Muscle layer of colon (tissue), 2 donors: ENCODE measurements at regions not wholly inside any gene's neighbourhood (a gene's known extent, or its start where the extent isn't known, plus 50 kb on each side); places are given as distances from the start of the nearest gene placed in this dataset.

Experiments
- H3K27ac ChIP-seq: one replicate; pipeline ENCODE4 v1.7.0; 2013; ENCODE audit warnings: low read depth, mild to moderate bottlenecking, low read length, moderate library complexity
- H3K27me3 ChIP-seq, 2 donors: one replicate each; pipeline ENCODE4 v1.7.0; 2013; ENCODE audit warnings: low read length in 2 of 2, mild to moderate bottlenecking in 2 of 2; ENCODE audit not compliant: insufficient read depth in 2 of 2, control insufficient read depth in 1 of 2
- H3K36me3 ChIP-seq: one replicate; pipeline ENCODE4 v1.7.0; 2013; ENCODE audit warnings: mild to moderate bottlenecking, low read length; ENCODE audit not compliant: insufficient read depth
- H3K4me1 ChIP-seq: one replicate; pipeline ENCODE4 v1.7.0; 2013; ENCODE audit warnings: mild to moderate bottlenecking, low read length; ENCODE audit not compliant: insufficient read depth
- H3K4me3 ChIP-seq, 2 donors: one replicate each; pipeline ENCODE4 v1.7.0; 2013; ENCODE audit warnings: low read length in 2 of 2, low read depth in 1 of 2, mild to moderate bottlenecking in 1 of 2, moderate library complexity in 1 of 2
- H3K9ac ChIP-seq: one replicate; pipeline ENCODE4 v1.7.0; 2013; ENCODE audit warnings: low read length
- H3K9me3 ChIP-seq: one replicate; pipeline ENCODE4 v1.7.0; 2013; ENCODE audit warnings: mild to moderate bottlenecking, low read length
- donor health status: abdominal sarcoma.
- donor health status: Adenocarcinoma of cecum.

- H3K9me3 ChIP-seq: no peaks in the 10 kb centered on the region
- no peaks in the 10 kb centered on the region for H3K27me3 ChIP-seq
- H3K9ac ChIP-seq: no peak overlapping the region
- H3K4me1 ChIP-seq: no peaks in the 10 kb centered on the region
- no peaks in the 10 kb centered on the region for H3K36me3 ChIP-seq
- no peak overlapping the region for H3K4me3 ChIP-seq
- no peak overlapping the region for H3K27ac ChIP-seq
These were observed 157.7 kb downstream of the CDC5L start for GRCh38 chr6:44545224-44545623.

GRCh38 chr6:44548319-44548718, 160.8 kb downstream of the CDC5L start:
- no peak overlapping the region for H3K27ac ChIP-seq
- no peak overlapping the region for H3K4me3 ChIP-seq
- no peaks in the 10 kb centered on the region for H3K27me3 ChIP-seq
- no peaks in the 10 kb centered on the region for H3K4me1 ChIP-seq
- no peak overlapping the region for H3K9ac ChIP-seq
- no peaks in the 10 kb centered on the region for H3K36me3 ChIP-seq
- H3K9me3 ChIP-seq: no peaks in the 10 kb centered on the region

- no peaks in the 10 kb centered on the region for H3K36me3 ChIP-seq
These were observed 162.0 kb downstream of the CDC5L start for GRCh38 chr6:44549516-44549915.

GRCh38 chr6:44554194-44554593, 166.7 kb downstream of the CDC5L start:
- no peaks in the 10 kb centered on the region for H3K9me3 ChIP-seq
- H3K27ac ChIP-seq: no peak overlapping the region
- peaks cover 0 to 3% of the 10 kb centered on the region in 2 donors for H3K27me3 ChIP-seq
- no peaks in the 10 kb centered on the region for H3K36me3 ChIP-seq
- no peak overlapping the region for H3K4me3 ChIP-seq
- no peak overlapping the region for H3K9ac ChIP-seq
- H3K4me1 ChIP-seq: peaks cover 8% of the 10 kb centered on the region

More at GRCh38 chr6:44549516-44549915, 162.0 kb downstream of the CDC5L start:
- Histone ChIP-seq H3K4me3 (no peak overlapping the region), H3K9ac (no peak overlapping the region), H3K27me3 (no peaks in the 10 kb centered on the region), H3K4me1 (no peaks in the 10 kb centered on the region), H3K9me3 (no peaks in the 10 kb centered on the region), H3K27ac (no peak overlapping the region)

GRCh38 chr6:44554861-44555260, 167.4 kb downstream of the CDC5L start:
- Histone ChIP-seq H3K4me1 (peaks cover 13% of the 10 kb centered on the region), H3K9ac (no peak overlapping the region), H3K36me3 (no peaks in the 10 kb centered on the region), H3K27ac (no peak overlapping the region), H3K27me3 (peaks cover 0 to 10% of the 10 kb centered on the region in 2 donors), H3K9me3 (no peaks in the 10 kb centered on the region), H3K4me3 (no peak overlapping the region)

- H3K36me3 ChIP-seq: no peaks in the 10 kb centered on the region
- no peak overlapping the region for H3K27ac ChIP-seq
These were observed 168.5 kb downstream of the CDC5L start for GRCh38 chr6:44556046-44556445.

GRCh38 chr6:44558024-44558831, 170.7 kb downstream of the CDC5L start:
- H3K4me3 ChIP-seq: no peak overlapping the region

More at GRCh38 chr6:44556046-44556445, 168.5 kb downstream of the CDC5L start:
- Histone ChIP-seq H3K4me3 (no peak overlapping the region), H3K27me3 (peaks cover 0 to 16% of the 10 kb centered on the region in 2 donors), H3K9ac (no peak overlapping the region), H3K4me1 (peaks cover 16% of the 10 kb centered on the region), H3K9me3 (no peaks in the 10 kb centered on the region)

GRCh38 chr6:44558832-44559251, 171.3 kb downstream of the CDC5L start:
- Histone ChIP-seq H3K36me3 (no peaks in the 10 kb centered on the region), H3K27me3 (peaks cover 6 to 25% of the 10 kb centered on the region in 2 donors), H3K9me3 (no peaks in the 10 kb centered on the region), H3K9ac (no peak overlapping the region), H3K4me1 (peaks cover 20% of the 10 kb centered on the region), H3K27ac (no peak overlapping the region), H3K4me3 (no peak overlapping the region)

More at GRCh38 chr6:44558024-44558831, 170.7 kb downstream of the CDC5L start:
- no peak overlapping the region for H3K27ac ChIP-seq
- no peaks in the 10 kb centered on the region for H3K36me3 ChIP-seq
- peaks cover 6 to 25% of the 10 kb centered on the region in 2 donors for H3K27me3 ChIP-seq
- no peak overlapping the region for H3K9ac ChIP-seq
- H3K9me3 ChIP-seq: no peaks in the 10 kb centered on the region
- peaks cover 20% of the 10 kb centered on the region for H3K4me1 ChIP-seq

- H3K36me3 ChIP-seq: no peaks in the 10 kb centered on the region
- H3K4me3 ChIP-seq: no peak overlapping the region
- H3K27ac ChIP-seq: no peak overlapping the region
- no peaks in the 10 kb centered on the region for H3K9me3 ChIP-seq
- peaks cover 6 to 25% of the 10 kb centered on the region in 2 donors for H3K27me3 ChIP-seq
- H3K9ac ChIP-seq: no peak overlapping the region
- H3K4me1 ChIP-seq: peaks cover 20% of the 10 kb centered on the region
These were observed 172.2 kb downstream of the CDC5L start for GRCh38 chr6:44559486-44560270.

- no peaks in the 10 kb centered on the region for H3K9me3 ChIP-seq
- no peaks in the 10 kb centered on the region for H3K36me3 ChIP-seq
- no peak overlapping the region for H3K9ac ChIP-seq
- H3K4me1 ChIP-seq: peaks cover 20% of the 10 kb centered on the region
- H3K27ac ChIP-seq: no peak overlapping the region
- peaks cover 6 to 25% of the 10 kb centered on the region in 2 donors for H3K27me3 ChIP-seq
- H3K4me3 ChIP-seq: no peak overlapping the region
These were observed 173.1 kb downstream of the CDC5L start for GRCh38 chr6:44560458-44561059.

GRCh38 chr6:44561060-44561623, 173.6 kb downstream of the CDC5L start:
- peaks cover 20% of the 10 kb centered on the region for H3K4me1 ChIP-seq
- no peak overlapping the region for H3K27ac ChIP-seq
- peaks cover 6 to 25% of the 10 kb centered on the region in 2 donors for H3K27me3 ChIP-seq
- H3K9ac ChIP-seq: no peak overlapping the region
- H3K36me3 ChIP-seq: no peaks in the 10 kb centered on the region
- H3K9me3 ChIP-seq: no peaks in the 10 kb centered on the region
- H3K4me3 ChIP-seq: no peak overlapping the region
